ENCODE measurements at regions not wholly inside any gene's neighbourhood (a gene's known extent, or its start where the extent isn't known, plus 50 kb on each side); places are given as distances from the start of the nearest gene placed in this dataset.

DNA sequence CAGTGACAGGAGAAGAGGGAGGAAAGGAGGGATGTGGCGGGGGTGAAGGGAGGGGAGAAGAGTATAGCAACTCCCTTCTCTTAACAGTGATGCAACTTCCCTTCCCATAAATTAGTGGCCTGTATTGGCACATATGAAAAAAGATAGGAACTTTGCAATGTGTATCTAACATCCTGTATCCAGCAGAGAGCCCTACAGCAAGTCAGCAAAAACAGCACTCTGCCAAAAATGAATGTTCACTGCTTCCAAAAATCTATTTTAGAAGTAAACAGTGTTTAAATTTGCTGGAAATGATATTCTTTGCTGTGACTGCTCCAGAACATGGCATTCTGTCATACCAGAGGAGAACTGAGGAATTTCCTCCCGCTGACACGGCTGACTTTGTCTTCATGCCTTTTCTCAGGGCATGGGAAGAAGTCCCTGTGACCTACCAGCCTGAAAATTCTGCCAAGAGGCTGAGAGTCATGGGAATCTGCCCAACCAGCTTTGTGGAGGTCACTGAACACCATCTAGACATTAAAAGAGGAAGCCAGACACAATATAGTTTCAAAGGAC lies 343.4 kb upstream of the RASGEF1B start:
- Mint-ChIP-seq H3K27me3 (ENCODE audit: low read depth) (peaks cover 10% of the 10 kb centered on the region), H3K9me3 (no peaks in the 10 kb centered on the region), H3K4me3 (ENCODE audit: low read depth) (no peak overlapping the region), H3K36me3 (ENCODE audit: low read depth) (no peaks in the 10 kb centered on the region), H3K27ac (no peak overlapping the region), H3K4me1 (ENCODE audit: low read depth) (no peaks in the 10 kb centered on the region)
- intact Hi-C loops (cut with micrococcal nuclease), result no loop called here
- no peak for DNase-seq (ENCODE audit: low spot score)

DNA sequence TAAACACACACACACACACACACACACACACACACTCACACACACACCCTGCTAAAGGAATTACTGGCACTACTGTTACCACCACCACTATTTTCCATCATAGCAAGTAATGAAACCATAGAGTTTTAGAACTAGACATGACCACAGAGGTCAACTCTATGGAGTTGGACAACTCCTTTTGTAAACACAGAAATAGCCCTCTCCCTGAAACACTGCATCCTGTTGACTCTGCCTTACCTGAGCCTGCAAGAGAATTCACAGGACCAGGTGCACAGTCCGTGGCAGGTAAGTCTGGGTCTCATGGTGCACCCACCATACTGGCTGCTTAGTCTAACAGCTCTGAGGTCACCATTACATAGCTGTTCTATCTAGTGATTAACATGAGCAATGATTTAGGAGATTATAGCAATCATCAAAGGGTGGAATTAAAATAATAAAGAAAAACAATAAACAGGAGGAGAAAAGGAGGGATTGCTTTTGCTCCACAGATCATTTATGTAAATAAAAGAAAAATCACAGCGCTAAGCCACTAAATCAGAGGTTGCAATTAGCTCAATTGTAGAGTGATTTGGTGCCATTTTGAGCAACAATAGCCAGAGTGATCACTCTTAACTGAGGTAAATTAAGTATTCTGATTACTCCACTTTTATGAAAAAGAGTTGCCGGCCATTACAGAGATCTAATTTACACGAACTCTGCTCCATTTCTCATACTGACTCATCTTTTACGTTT lies 340.0 kb upstream of the RASGEF1B start:
- Mint-ChIP-seq H3K9me3 (no peaks in the 10 kb centered on the region), H3K36me3 (ENCODE audit: low read depth) (no peaks in the 10 kb centered on the region), H3K27ac (no peak overlapping the region), H3K4me1 (ENCODE audit: low read depth) (no peaks in the 10 kb centered on the region), H3K4me3 (ENCODE audit: low read depth) (no peak overlapping the region), H3K27me3 (ENCODE audit: low read depth) (peaks cover 8% of the 10 kb centered on the region)
- no peak for DNase-seq (ENCODE audit: low spot score)
- intact Hi-C loops (cut with micrococcal nuclease), result no loop called here

DNA sequence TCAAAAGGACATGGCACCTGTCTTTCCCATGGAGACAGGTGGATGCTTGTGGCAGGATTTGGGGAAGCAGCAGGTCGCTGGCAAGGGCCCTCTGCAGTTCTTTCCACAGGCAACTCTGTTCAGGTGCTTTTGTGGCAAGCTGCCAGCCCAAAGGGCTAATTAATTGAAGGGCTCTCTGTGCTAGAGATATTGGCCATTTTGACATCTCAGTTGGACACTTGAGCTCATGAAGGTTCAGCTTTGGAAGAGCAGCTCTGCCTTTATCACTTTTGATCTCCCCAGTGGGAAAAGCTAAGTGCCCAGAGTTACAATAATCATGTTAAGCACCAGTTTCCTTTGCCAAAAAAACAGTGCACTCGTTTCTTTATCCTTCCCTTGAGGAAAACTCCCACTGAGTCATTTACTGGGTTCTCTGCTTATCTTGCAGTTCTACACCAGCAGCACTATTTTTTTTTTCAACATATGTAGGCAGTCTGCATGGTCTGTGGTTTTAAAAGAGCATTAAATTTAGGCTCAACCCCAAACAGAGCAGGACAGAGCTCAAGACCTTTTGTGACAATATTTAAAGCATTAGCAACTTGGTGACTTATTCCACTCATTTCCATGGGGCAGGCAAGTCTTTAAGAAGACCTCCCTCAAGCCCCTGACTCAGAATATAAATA lies 336.4 kb upstream of the RASGEF1B start:
- Mint-ChIP-seq H3K36me3 (ENCODE audit: low read depth) (no peaks in the 10 kb centered on the region), H3K27ac (no peak overlapping the region), H3K27me3 (ENCODE audit: low read depth) (peaks cover 4% of the 10 kb centered on the region), H3K4me1 (ENCODE audit: low read depth) (no peaks in the 10 kb centered on the region), H3K4me3 (ENCODE audit: low read depth) (no peak overlapping the region), H3K9me3 (no peaks in the 10 kb centered on the region)
- DNase-seq (ENCODE audit: low spot score), result no peak
- intact Hi-C loops (cut with micrococcal nuclease), result no loop called here

DNA sequence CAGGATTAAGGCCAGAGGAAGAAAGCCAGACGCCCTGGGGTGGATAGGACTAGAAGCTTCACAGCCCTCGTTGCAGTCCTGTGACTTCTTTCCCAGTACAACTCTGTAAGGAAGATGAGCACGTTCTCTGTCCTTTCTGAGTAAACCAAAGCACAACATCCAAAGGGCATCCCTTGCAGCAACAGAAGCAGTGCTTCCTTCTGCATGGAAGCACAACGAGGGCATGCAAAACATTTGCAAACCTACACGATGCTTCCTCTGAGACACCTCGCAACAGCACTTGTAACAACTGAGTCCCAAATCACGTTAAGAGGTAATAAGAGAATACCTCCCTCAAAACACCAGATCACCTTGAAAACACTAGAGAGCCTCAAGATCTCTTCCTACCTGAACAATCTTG lies 335.7 kb upstream of the RASGEF1B start:
- no peak overlapping the region for H3K4me3 Mint-ChIP-seq (ENCODE audit: low read depth)

DNA sequence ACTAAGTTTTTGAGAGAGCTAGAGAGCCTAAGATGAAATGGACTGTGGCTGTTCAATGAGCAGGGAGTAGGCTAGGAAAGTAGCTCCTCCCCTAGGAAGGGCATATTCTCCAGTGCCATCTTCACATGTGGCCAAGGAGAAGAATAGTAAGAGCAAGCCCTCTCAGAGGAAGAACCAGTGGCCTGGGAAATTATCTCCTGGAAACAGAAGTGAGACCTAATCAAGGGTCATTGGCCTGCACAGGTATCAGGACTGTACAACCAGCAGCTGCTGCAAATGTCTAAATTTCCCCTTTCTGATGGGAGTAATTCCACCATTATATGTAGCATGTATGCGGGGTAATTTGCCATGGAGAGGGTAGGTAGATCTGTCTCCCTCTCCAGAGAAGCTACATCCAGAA lies 334.8 kb upstream of the RASGEF1B start:
- Mint-ChIP-seq H3K4me3 (ENCODE audit: low read depth) (no peak overlapping the region), H3K36me3 (ENCODE audit: low read depth) (no peaks in the 10 kb centered on the region), H3K9me3 (no peaks in the 10 kb centered on the region), H3K4me1 (ENCODE audit: low read depth) (no peaks in the 10 kb centered on the region), H3K27ac (no peak overlapping the region), H3K27me3 (ENCODE audit: low read depth) (peaks cover 2% of the 10 kb centered on the region)
- intact Hi-C loops (cut with micrococcal nuclease), result no loop called here
- DNase-seq (ENCODE audit: low spot score), result no peak

More for the DNA sequence above, 335.7 kb upstream of the RASGEF1B start:
- H3K27me3 Mint-ChIP-seq (ENCODE audit: low read depth), result peaks cover 3% of the 10 kb centered on the region
- intact Hi-C loops (cut with micrococcal nuclease), result no loop called here
- no peak for DNase-seq (ENCODE audit: low spot score)
- no peak overlapping the region for H3K27ac Mint-ChIP-seq
- no peaks in the 10 kb centered on the region for H3K4me1 Mint-ChIP-seq (ENCODE audit: low read depth)
- H3K36me3 Mint-ChIP-seq (ENCODE audit: low read depth), result no peaks in the 10 kb centered on the region
- H3K9me3 Mint-ChIP-seq, result no peaks in the 10 kb centered on the region

DNA sequence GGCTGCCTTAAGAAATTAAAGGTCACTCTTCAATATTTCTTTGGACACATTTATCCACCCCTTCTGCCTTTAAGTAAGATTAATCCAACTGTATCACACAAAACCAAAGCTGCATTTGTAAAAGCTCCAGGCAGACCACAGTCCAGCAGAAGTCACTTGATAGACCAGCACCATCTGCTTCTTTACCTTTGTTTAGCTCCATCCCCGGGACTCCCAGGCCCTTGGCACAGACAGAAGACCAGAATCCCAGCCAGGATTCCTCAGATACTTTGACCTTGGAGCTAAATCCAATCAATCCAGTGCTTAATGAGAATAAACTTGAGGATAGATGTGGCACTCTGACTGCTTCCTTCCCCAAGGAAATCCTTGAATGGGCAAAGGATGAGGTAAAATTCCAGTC lies 333.1 kb upstream of the RASGEF1B start:
- no peak for DNase-seq (ENCODE audit: low spot score)
- Mint-ChIP-seq H3K36me3 (ENCODE audit: low read depth) (no peaks in the 10 kb centered on the region), H3K9me3 (no peaks in the 10 kb centered on the region), H3K27me3 (ENCODE audit: low read depth) (peaks cover 2% of the 10 kb centered on the region), H3K4me3 (ENCODE audit: low read depth) (no peak overlapping the region), H3K27ac (no peak overlapping the region), H3K4me1 (ENCODE audit: low read depth) (no peaks in the 10 kb centered on the region)
- intact Hi-C loops (cut with micrococcal nuclease), result no loop called here

DNA sequence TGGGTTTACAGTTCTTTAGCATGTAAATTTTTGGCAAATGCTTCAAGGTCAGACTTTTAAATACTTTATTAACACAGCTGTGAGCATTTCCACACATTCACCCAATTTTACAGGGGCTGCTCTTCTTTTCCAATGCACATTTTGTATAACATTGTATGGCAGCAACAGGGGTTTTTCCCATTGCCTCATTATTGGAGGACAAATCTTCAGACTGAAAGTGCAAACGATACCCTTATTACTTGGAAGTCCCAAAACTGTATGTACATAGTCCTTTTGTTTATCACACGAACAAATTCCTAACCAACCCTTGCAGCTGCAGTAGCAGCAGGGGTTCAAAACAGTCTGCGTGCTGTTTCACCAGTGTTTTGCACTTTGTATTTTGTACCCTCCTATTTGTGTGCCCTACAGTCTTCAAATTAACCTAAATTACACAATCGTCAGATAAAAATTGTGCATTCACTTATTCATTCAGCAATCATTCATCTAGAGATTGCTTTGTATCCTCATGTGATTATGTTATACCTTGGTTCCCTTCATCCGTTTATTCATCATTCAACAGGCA lies 330.7 kb upstream of the RASGEF1B start:
- Mint-ChIP-seq H3K27ac (no peak overlapping the region), H3K4me1 (ENCODE audit: low read depth) (no peaks in the 10 kb centered on the region), H3K4me3 (ENCODE audit: low read depth) (no peak overlapping the region), H3K36me3 (ENCODE audit: low read depth) (no peaks in the 10 kb centered on the region), H3K9me3 (no peaks in the 10 kb centered on the region), H3K27me3 (ENCODE audit: low read depth) (peaks cover 2% of the 10 kb centered on the region)
- intact Hi-C loops (cut with micrococcal nuclease), result no loop called here
- DNase-seq (ENCODE audit: low spot score), result no peak

DNA sequence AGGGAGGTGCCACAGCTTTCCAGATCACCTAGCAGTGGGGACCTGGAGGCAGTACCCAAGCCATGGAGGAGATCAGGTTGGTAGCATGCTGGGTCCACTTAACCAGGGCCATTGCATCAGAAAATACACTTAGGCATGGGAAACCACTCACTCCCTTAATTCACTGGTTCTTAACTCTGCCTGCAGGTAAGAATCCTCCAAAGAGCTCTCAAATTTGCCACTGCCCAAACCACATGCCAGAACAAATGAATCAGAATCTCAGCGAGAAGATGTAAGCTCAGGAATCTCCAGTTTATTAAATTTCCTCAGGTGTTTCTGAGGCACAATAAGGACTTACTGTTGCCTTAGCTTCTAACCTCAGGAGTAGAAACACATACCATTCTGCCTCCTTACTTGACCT lies 327.7 kb upstream of the RASGEF1B start:
- intact Hi-C loops (cut with micrococcal nuclease), result no loop called here
- Mint-ChIP-seq H3K4me3 (ENCODE audit: low read depth) (no peak overlapping the region), H3K36me3 (ENCODE audit: low read depth) (no peaks in the 10 kb centered on the region), H3K27ac (no peak overlapping the region), H3K4me1 (ENCODE audit: low read depth) (peaks cover 5% of the 10 kb centered on the region), H3K27me3 (ENCODE audit: low read depth) (peaks cover 2% of the 10 kb centered on the region), H3K9me3 (peaks cover 7% of the 10 kb centered on the region)
- no peak for DNase-seq (ENCODE audit: low spot score)

DNA sequence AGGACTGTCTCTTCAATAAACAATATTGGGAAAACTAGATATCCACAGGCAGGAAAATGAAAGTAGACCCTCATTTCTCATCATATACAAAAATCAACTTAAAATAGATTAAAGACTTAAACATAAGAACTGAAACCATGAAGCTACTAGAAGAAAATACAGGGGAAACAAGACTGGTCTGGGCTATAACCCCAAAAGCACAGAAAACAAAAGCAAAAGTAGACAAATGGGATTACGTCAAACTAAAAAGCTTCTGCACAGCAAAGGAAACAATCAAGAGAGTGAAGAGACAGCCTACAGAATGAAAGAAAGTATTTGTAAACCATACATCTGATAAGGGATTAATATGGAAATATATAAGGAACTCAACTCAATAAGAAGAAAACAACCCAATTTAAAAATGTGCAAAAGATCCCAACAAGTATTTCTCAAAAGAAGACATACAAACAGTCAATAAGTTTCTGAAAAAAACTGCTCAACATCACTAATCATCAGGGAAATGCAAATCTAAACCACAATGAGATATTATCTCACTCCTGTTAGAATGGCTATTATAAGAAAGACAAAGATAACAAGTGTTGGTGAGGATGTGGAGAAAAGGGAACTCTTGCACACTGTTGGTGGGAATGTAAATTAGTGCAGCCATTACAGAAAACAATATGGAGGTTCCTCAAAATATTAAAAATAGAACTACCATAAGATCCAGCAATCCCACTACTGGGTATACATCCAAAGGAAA lies 325.3 kb upstream of the RASGEF1B start:
- no peak for DNase-seq (ENCODE audit: low spot score)
- Mint-ChIP-seq H3K4me1 (ENCODE audit: low read depth) (peaks cover 5% of the 10 kb centered on the region), H3K36me3 (ENCODE audit: low read depth) (no peaks in the 10 kb centered on the region), H3K4me3 (ENCODE audit: low read depth) (no peak overlapping the region), H3K27me3 (ENCODE audit: low read depth) (no peaks in the 10 kb centered on the region), H3K27ac (no peak overlapping the region), H3K9me3 (peaks cover 7% of the 10 kb centered on the region)
- intact Hi-C loops (cut with micrococcal nuclease), result no loop called here

DNA sequence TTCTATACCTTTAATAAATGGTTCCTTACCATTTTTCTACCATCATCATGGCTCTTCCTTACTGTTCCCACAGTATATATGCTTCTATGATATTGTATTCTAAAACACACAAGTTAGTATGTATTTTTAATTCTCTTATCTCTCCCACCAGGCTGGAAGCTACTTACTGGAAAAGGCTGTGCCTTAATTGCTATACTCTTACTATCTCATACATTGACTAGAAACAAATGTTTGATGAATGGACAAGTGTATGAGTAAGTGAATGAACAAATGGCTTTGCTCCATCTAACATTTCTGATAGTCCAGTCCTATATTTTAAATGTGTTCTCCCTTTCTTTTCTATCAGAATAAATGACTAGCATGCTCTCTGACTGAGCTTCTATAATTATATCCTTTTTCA lies 320.8 kb upstream of the RASGEF1B start:
- Mint-ChIP-seq H3K36me3 (ENCODE audit: low read depth) (no peaks in the 10 kb centered on the region), H3K9me3 (peaks cover 7% of the 10 kb centered on the region), H3K4me1 (ENCODE audit: low read depth) (peaks cover 5% of the 10 kb centered on the region), H3K27me3 (ENCODE audit: low read depth) (no peaks in the 10 kb centered on the region), H3K4me3 (ENCODE audit: low read depth) (no peak overlapping the region), H3K27ac (no peak overlapping the region)
- intact Hi-C loops (cut with micrococcal nuclease), result no loop called here
- no peak for DNase-seq (ENCODE audit: low spot score)

DNA sequence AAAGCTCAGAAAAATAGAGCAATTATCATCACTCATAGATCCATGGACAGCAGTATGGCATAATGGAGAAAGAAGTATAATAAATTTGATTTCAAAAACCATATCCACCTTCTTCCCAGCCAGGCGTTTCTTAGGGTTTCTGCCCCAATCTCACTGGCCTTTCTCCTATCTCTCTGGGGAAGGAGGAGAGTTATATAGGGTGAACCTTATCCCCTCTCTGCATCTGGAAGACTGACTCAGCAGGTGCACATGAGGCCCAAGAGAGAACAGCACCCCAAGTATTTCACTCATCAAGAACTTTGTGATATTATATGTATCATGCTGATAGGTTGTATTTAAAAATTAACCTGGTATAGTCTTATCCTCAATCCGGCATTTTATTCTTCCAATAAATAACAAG lies 318.8 kb upstream of the RASGEF1B start:
- intact Hi-C loops (cut with micrococcal nuclease), result no loop called here
- DNase-seq (ENCODE audit: low spot score), result no peak
- no peaks in the 10 kb centered on the region for H3K9me3 Mint-ChIP-seq

DNA sequence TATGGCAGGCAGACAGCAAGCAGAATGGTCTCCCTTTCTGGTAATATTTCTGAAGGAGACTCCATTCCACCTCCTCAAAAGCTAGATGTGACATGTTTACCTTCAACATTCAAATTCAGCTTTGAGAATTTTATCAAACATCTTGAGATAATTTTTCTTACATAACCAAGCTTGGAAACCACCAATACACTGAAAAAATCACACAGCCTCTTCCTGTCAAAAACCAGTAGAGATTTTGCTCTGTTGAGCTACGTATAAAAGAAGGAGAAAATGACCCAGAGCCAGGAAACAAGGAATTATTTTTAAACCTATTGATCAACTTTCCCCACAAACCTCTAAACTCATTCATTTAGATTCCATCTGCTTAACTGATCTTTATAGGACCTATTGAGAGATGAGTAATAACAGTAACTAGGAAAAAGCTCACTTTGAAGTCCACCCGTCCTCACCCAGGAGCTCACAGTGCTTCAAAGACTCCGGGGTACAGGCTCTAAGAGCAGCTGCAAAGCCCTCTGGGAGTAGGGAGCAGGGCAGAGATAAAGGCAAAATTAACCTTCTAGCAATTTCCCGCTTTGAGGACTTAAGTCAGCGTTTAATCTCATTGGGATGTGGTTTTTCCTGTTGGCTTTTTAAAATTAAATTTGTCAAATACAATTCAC lies 318.2 kb upstream of the RASGEF1B start:
- no peaks in the 10 kb centered on the region for H3K27me3 Mint-ChIP-seq (ENCODE audit: low read depth)
- intact Hi-C loops (cut with micrococcal nuclease), result no loop called here
- DNase-seq (ENCODE audit: low spot score), result no peak
- H3K4me3 Mint-ChIP-seq (ENCODE audit: low read depth), result no peak overlapping the region
- H3K9me3 Mint-ChIP-seq, result no peaks in the 10 kb centered on the region
- H3K36me3 Mint-ChIP-seq (ENCODE audit: low read depth), result no peaks in the 10 kb centered on the region
- H3K4me1 Mint-ChIP-seq (ENCODE audit: low read depth), result peaks cover 12% of the 10 kb centered on the region
- no peak overlapping the region for H3K27ac Mint-ChIP-seq

More for the DNA sequence above, 318.8 kb upstream of the RASGEF1B start:
- H3K27ac Mint-ChIP-seq, result no peak overlapping the region
- no peak overlapping the region for H3K4me3 Mint-ChIP-seq (ENCODE audit: low read depth)
- H3K36me3 Mint-ChIP-seq (ENCODE audit: low read depth), result no peaks in the 10 kb centered on the region
- no peaks in the 10 kb centered on the region for H3K27me3 Mint-ChIP-seq (ENCODE audit: low read depth)
- peaks cover 12% of the 10 kb centered on the region for H3K4me1 Mint-ChIP-seq (ENCODE audit: low read depth)

Measured in activated T-helper 2 cell treated with anti-CD3 and anti-CD28 coated beads, Interferon-gamma antibody, Interleukin-2, Interleukin-4, amounts not matched to agents 10 μg/mL and 5 μg/mL and 100 μg/mL, durations not matched to agents 14 hours and 24 hours and 36 hours (primary cell).